Left colon (tissue), 2 donors: ENCODE measurements at regions not wholly inside any gene's neighbourhood (a gene's known extent, or its start where the extent isn't known, plus 50 kb on each side); places are given as distances from the start of the nearest gene placed in this dataset.
A peak's percentile ranks its signal among the peaks of the same experiment; 100 is the strongest.

Experiments
- ATAC-seq: fragments of 200-7000 bp; cut with Tn5 transposase; one replicate; pipeline ENCODE4 v1.9.1; 2020; ENCODE audit warnings: mild to moderate bottlenecking, moderate library complexity
- DNase-seq, 2 donors: peaks; one replicate each; pipeline ENCODE4 v3.0.0-alpha.2; 2020
- intact Hi-C, 2 donors: fragments of 100-400 bp; cut with DNase I in 1 of 2; cut with micrococcal nuclease in 1 of 2; formaldehyde crosslinking; loops; one replicate each; pipeline versions ENCODE4 v1.11.2 to v1.14.0; 2022; cut with DNase I, micrococcal nuclease
- donor health status: DM: no; HTN: no; CAD: no.
- donor health status: DM: yes; HTN: yes; CAD: no.

DNA sequence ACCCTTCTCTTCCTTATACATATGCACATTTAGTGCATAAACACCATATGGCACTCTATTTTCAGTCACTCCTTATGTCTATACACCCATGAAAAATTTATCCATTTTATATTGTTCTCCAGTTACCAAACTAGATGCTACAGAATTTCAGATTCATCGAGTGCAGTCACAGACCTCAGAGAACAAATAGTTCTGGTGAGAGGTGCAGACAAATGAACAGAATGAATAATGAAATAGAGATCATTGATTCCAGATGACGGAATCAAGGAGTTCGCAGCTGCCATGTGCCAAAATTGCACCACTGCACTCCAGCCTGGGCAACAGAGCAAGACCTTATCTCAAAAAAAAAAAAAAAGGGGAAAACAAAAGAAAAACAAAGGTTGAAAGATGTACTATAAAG is 214.8 kb upstream of the CEP162 start:
- intact Hi-C loops = no loop called here
- ATAC-seq (no peak), DNase-seq (no peak)

DNA sequence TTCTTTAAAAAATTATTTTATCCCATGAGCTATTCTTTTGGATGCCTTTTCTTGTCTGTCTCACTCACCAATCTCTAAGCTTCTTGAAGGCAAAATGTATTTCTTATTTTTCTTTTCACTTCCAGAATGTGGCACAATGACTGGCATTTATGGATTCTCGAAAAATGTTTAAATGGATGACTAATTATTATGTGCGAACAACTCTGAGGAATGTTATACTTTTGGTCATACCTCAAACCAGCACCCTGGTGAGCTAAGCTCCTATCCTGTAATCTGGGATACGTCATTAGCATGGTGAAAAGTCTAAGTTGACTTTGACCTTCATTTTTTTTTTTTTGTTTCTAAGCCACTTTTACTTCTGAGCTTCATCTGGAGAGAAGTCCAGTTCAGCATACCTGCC is 214.0 kb upstream of the CEP162 start:
- no peak for DNase-seq
- ATAC-seq = no peak
- intact Hi-C loops = no loop called here

DNA sequence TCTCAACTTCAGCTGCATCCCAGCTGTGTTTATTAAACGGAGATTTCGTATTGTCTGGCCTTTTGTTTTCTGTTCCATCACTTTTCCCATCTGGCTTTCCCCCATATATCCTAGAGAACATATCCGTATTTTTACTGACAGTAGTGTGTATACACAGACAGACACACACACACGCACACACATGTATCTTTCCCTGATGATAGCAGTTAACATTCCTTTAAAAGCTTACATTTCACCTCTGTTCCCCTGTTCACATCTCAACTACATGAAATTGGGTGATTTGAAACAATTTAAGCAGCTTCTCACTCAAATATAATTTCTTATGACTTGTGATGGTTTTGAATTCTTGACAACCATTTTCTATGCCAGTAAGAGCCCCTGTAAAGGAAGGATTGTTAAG is 207.1 kb upstream of the CEP162 start:
- ATAC-seq = no peak
- intact Hi-C loops = no loop called here
- no peak for DNase-seq

DNA sequence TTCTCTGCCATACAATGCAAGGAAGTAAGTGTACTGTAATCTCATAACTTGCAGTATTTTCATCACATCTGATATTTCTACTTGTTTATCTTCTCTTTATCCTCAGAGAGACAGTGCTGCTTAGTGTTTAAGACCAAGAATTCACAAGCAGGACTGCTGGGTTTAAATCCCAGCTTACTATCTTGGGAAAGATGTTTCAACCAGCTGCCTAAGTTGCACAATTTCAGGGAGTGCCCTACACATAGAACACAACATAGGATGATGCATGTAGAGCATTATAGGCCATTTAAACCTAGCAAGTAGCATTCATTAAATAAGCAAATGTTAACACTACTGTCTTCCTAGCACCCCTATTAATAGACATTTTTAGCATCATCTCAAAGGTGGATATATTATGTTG is 205.2 kb upstream of the CEP162 start:
- intact Hi-C loops = no loop called here
- no peak for ATAC-seq

DNA sequence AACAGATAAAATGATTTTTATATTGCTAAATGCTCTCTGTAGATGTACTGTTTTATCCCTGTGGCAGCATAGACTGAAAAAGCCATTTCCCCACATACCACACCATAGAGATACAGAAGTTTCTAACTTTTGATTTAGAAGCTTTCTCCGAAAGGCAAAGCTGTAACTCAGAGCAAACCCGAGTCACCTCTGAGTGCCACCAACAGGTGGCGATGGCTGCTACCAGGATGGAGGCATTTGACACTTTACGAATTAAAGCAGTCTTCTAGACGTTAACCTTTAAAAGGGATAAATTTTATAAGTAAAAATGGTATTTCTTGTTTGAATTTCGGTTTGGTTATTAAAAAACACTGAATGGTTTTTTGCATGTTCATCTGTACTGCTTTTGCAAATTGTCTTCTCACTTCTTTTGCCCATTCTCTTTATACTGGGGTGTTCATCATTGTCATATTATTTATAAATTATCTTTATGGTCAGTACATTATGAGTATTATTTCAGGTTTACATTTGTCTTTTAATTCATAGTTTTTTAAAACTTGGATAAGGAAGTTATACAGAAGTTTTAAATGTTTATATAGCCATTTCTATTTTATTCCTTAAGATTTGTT is 201.0 kb upstream of the CEP162 start:
- intact Hi-C loops = loop anchor here in 1 of 2 donors (10.0 kb wide), 1 partner anchor 346 kb away; no protein-coding TSS in a partner anchor
- DNase-seq = peak in 1 of 2 donors; percentile 50
- ATAC-seq = peak; percentile 46

More for the DNA sequence above, 205.2 kb upstream of the CEP162 start:
- DNase-seq = no peak

DNA sequence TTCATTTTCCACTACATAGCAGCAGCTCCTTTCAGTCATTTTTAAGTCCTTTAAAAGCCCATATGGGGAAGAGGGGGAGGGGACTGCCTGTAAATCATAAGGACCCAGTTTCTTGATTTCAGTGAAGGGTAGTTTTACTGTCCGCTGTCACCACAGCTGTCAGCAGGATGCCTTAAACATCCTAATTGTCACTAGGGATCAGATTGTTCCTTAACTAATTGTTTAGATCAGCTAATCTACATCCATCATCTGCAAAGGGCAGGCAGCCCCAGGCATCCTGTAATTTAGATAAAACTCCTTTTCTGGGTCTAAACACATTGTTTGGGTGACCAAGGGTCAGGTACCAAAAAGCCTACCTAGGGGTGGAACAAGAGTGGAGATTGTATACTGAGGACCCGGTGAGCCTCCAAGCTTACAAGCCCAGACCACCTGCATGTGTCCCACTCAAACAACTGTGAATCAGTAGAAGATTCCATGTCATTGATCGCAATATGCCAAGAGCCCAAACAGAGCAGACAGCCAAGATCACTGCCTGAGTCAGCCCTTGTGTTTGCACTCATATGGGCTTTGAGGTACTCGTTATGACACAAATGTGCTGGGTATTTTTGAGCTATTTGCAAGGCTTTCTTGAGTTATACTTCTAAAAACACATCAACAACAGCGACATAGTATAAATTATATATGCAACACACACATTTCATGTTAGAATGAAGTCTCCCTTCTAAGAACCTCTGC is 198.7 kb upstream of the CEP162 start:
- intact Hi-C loops = loop anchor here in 1 of 2 donors (10.0 kb wide), 1 partner anchor 349 kb away; no protein-coding TSS in a partner anchor

DNA sequence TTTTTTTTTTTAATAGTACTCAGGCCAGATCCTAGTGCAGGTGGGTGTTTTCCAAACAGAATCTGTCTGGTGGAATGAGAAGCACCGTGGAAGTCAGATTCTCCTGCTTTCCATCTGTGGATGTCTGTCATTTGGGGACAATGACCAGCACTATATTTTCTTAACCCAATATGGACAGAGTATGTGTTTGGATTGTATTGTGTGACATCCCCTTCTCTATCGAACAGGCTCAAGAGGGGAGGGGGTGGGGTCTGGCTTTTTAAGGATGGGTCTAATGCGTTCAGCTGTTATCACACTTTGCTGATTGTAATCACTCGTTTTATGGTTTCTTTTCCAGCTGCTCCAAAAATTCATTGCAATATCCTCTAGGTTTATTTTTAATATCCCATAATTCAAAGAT is 197.5 kb upstream of the CEP162 start:
- ATAC-seq = no peak

More for the DNA sequence above, 198.7 kb upstream of the CEP162 start:
- DNase-seq (no peak), ATAC-seq (no peak)

DNA sequence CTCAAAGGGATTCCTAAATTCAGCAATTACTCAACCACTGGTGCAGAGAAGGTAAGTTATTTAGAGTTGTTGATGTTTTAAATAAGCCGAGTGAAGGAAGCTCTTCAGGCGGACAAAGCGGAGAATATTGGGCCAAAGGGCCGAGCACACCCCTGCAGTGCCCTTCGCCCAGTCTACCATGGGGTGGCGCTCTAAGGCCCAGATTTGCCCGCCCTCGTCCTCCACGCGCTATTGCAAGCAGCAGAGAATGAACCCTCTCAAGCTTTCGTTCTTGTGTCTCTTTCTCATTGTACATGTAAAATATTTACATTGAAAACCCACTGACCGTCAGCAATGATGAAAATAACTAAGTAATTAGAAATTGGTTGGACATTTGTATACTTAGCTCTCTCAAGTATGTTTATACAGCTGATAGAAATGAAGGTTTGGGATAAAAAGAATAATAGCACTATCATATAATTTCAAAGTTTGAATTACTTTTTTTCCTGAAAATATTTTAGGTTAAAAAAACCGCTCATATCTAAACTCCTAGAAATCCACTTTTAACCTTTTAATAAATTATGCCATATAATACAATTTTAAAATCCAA is 195.0 kb upstream of the CEP162 start:
- intact Hi-C loops = loop anchor here in 1 of 2 donors (10.0 kb wide), 1 partner anchor 352 kb away; no protein-coding TSS in a partner anchor
- ATAC-seq = peak; percentile 40
- peak in 1 of 2 donors; percentile 5 for DNase-seq

More for the DNA sequence above, 197.5 kb upstream of the CEP162 start:
- no peak for DNase-seq
- intact Hi-C loops = loop anchor here in 1 of 2 donors (10.0 kb wide), 1 partner anchor 350 kb away; no protein-coding TSS in a partner anchor

DNA sequence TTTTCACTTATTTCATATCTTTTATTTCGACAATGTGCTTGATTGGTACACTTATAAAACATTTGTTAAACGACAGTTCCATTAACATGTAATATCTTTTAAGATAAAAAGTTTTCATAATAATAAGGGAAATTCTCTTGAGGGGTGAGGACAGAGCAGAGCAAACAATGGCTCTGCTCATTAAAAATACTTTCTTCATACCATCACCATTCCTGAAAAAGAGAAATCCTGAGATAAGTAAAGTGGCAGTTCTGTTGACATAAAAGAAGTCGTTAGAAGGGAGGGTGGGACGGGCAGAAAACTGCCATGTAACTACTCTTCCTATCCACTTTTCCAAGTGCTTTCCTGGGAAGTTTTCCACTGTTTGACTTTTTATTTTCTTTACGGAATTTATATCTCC is 193.6 kb upstream of the CEP162 start:
- DNase-seq (no peak), ATAC-seq (no peak)
- intact Hi-C loops = loop anchor here in 1 of 2 donors (10.0 kb wide), 1 partner anchor 354 kb away; no protein-coding TSS in a partner anchor

DNA sequence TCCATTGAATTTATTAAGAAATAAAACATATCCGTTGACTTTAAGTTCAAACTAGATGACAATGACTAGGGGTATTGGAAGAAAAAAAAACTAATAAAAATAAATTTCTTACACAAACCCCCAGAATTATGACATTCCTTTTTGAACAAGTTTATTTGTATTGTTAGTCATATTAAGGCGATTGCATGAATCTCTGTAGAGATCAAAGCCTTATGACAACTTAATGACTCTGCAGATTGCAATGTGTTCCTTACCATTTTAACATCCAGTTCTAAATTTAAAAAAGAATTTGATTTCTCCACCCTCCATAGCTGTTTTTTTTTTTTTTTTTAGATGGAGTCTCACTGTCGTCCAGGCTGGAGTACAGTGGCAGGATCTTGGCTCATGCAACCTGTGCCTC is 189.8 kb upstream of the CEP162 start:
- intact Hi-C loops = no loop called here
- DNase-seq (no peak), ATAC-seq (no peak)

DNA sequence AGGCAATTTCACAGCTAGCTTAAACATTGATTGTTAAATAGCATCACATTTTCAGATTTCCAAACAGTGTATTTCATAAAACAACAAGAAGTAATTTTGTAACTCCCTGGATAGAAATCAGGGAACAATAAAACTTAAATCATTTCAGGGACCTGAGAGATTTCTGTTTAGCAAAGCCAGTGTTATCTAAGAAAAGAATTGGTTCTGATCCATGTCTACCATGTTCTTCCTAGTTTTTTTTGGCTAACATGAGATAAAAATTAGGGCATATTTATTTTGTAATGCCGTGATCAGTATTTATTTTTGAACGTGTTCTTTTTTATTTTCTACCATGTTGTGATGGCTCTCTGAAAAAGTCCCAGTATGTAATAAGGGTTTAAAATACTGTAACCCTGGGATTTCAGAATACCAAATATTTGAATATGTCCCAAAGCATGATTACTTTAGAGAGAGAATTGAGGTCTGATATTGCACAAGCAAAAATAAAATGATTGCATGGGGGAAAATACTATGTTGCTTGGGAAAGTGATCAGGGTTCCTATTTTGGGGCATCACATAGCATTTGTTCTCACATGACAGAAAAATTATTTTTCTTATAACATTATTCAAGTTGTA is 188.7 kb upstream of the CEP162 start:
- no peak for DNase-seq
- ATAC-seq = no peak
- intact Hi-C loops = no loop called here

DNA sequence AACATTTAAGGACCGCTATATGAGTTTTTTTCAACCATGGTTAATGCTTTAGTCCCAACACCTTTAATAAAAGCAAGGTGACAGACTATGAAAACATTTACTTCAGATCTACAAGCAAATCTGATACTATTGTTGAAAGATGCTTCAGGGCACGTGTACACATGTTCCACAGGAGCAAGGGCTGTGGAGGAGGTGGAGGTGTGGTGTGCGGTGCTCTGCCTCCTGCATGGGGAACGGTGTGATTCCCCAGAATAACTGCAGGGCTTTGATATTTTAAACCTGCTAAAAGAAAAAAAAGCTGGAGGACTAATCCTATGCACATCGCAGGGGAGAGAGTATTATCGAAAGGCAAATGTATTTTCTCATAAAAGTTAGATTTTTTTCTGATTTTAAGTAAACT is 188.1 kb upstream of the CEP162 start:
- ATAC-seq = no peak
- intact Hi-C loops = no loop called here
- no peak for DNase-seq

DNA sequence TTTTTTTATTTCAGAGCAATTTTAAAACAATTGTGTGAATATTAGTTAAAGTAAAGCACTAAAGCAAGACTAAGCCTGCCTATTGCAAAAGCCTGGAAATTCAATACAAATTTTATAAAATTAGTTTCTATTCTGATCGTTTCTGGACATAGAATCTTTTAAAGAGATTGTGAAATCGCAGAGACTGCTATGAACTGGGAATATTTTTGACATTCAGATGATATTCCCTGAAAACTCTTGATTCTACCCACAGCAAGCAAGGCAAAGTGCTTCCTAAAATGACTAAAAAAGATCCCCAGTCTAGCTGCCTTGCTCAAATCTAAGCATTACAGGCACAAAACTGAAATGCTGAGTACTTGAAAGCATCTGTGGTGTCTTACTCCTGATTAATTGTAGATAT is 187.6 kb upstream of the CEP162 start:
- no peak for DNase-seq
- ATAC-seq = no peak
- intact Hi-C loops = no loop called here

DNA sequence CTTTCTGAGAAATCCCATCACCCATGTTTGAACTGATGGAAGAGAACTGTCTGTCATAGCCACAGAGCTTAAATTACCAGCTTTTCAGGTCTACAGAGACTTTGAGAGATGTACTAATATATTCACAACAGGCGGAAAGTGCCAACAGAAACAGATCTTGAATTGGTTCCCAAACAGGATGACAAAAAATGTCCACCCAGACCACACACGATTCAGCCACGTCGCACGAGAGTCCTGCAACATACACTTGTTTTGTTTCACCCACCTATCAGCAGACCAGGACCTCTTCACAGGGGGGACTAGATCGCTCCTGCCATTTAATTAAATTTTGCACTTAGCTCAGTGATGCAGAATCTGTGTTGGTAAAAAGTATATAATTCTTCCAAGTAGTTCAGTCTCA is 187.1 kb upstream of the CEP162 start:
- intact Hi-C loops = no loop called here
- DNase-seq = no peak

DNA sequence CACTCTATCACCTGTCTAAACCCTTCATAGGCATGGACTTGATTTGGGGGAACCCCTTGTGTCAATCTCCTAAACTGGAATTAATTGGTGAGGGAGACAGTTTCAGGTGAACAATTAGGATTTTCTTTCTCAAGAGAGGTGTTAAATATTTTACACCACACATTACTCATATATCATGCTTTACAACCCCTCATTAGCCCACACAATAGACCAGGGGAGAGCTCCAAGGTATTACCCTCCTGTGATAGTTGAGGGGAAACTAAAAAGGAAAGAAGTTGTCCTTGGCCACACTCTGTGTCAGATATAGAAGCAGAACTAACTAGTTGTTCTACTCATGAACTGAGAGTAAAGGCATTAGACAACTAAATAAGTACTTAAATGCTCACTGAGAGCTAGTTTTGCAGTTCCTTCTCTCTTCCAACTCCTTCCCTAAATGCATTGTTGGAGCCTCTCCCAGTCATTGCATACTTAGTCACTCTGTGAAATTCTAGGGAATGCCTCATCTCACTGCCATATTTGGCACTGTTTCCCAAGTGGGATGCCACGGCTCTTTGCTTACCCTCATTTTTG is 183.7 kb upstream of the CEP162 start:
- intact Hi-C loops = no loop called here
- no peak for ATAC-seq

More for the DNA sequence above, 187.1 kb upstream of the CEP162 start:
- no peak for ATAC-seq

DNA sequence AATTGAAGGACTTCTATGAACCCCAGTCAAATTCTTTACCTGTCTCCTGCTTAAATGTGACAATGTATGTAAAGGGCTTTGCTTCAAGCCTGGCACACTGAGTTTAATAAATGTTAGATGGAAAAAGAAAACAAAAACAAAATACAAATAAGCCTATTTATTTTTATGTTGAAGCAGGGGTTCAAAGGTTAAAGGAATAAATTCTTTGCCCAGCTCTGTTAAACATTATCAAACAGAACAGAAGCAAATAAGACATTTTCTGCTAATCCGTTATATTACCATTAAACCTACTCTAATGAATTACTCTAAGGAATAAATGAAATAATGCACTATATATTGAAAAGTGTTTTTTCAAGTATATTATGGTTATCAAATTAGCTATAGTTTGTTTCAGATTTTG is 182.5 kb upstream of the CEP162 start:
- ATAC-seq (no peak), DNase-seq (no peak)
- intact Hi-C loops = no loop called here

More for the DNA sequence above, 183.7 kb upstream of the CEP162 start:
- DNase-seq = no peak

DNA sequence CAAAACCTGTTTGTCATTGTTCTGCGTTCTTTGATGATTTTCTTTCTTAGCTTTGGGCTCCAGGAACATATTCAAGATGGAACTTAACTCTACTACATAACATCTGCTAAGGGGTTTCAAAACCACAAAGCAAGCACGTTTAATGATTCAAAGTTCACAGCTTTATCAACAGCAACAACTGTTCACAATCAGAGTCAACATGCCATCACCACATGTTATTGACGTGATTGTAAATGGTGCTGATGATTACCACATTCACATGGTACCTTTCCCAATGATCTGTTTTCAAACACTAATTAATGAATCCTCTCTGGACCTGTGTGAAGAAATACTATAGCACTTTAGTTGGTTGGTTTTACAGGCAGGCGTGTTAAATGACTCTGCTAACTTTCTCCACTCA is 180.6 kb upstream of the CEP162 start:
- ATAC-seq (no peak), DNase-seq (no peak)
- intact Hi-C loops = no loop called here

DNA sequence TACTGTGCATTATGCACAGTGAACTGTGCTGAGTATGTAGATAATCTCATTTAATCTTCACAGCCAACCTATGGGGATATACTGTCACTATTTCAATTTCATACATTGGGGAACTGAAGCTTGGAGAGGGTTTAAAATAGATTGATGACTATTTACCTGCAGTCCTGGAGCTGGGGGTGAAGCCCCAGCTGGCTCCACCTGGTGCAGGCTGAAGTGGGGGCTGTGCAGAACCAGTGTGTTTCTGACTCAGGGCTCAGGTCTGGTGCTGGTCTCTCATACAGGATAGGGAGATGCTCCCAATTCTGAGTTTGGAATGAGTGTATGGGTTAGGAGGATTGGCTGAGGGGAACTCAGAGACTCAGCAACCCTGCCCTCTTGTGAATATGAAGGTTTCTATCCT is 176.1 kb upstream of the CEP162 start:
- no peak for ATAC-seq
- no peak for DNase-seq

DNA sequence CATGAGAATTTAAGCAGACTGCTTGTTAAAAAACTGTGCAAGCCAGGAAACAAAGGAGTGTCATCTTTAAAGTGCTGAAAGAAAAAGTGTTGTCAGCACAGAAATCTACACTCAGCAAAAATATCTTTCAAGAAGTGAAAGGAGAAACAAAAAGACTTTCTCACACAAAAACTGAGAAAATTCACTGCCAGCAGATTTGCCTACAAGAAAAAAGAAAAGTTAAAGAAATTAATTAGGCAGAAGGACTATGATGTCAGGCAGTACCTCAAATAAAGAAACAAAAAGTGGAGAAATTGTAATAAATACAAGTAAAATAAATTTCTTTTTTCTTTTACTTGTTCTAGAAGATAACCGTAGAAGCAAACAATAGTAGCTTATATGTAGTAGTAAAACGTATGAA is 171.6 kb upstream of the CEP162 start:
- intact Hi-C loops = no loop called here
- no peak for DNase-seq
- ATAC-seq = no peak

More for the DNA sequence above, 176.1 kb upstream of the CEP162 start:
- intact Hi-C loops = no loop called here
